GDM1 (cell line): ENCODE measurements at regions not wholly inside any gene's neighbourhood (a gene's known extent, or its start where the extent isn't known, plus 50 kb on each side); places are given as distances from the start of the nearest gene placed in this dataset.
"Not testable (repeated sequence)": the region's sequence is repeated elsewhere in the genome, so short reads cannot be mapped to it uniquely, and the experiment has no call there.

Experiments
- DNase-seq: peaks from one replicate; lab custom pipeline; 2025; lab: John Stamatoyannopoulos, UW

DNA sequence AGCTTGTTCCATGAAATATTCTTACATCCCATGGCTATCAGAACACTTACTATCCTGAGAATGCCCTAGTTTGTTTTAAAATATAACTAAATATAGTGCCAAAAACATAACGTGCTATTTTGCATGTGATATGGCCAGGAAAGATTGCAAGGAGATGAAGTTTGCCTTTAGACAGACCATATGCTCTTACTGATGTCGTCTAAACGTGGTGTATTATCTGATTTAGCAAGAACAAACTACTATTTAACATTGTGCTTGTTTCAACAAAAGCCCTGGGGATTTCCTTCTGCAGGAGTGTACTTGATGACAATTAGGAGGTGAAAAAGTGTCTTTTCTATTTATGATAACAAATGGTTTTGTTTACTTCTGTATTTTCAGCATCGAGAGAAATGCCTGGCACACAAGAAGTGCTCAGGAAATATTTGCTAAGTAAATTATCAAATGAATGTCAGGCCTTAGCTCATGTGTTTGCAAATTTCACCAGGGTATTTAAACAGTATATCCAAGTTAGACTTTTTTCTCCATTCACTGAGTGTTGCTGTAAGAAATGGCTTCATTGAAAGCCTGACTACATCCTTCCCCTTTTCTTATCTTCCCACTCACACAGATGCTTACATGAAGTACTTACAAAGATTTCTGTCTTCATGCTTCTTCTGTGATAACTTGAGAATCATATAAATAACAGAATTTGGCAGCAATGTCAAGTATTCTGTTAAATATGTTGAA lies 1033.6 kb downstream of the CDH8 start:
- DNase-seq = no peak

- no peak for DNase-seq
These were observed 1044.4 kb downstream of the CDH8 start for GRCh38 chr16:60991886-60992285.

GRCh38 chr16:60989592-60989991 lies 1046.6 kb downstream of the CDH8 start:
- no peak for DNase-seq

DNA sequence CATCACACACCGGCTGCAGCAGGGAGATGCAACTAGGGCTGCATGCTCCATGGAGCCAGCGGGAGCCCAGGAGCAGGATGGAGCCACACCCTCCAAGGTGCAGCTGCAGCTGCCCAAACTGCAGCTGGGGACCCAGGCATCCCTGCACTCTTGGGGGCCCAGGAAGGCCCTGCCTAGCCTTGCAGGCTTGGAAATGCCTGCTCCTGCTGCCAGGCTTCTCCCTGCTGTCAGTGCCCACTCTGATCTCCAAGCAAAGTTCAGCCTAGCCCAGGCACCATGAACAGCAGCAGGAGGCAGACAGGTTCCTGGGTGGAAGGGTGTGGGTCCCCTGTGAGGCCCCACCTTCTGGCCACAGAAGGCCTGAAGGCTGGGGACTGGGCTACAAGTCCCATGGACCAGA lies 1057.1 kb downstream of the CDH8 start:
- DNase-seq = no peak

- no peak for DNase-seq
These were observed 1086.4 kb downstream of the CDH8 start for GRCh38 chr16:60949800-60950199.

DNA sequence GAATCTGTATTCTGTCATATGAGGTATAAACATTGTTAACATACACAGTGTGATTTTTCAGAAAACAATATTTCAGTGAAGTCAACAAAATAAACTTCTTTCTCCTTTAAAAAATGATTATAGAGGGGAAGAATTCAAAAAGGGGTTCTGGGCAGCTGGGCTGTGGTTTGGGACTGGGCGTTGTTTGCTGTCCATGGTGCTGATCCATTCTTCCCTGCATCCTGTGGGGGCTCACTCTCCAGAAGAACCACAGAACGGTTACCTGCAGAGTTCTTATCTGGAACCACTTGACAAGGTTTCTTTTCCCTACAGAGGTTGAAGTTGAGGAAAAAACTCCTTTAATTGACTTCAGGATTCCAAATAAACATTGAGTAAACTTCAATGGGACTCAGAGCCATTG lies 1091.0 kb downstream of the CDH8 start:
- DNase-seq = no peak

GRCh38 chr16:60936189-60936588 lies 1100.0 kb downstream of the CDH8 start:
- DNase-seq = not testable (repeated sequence)

DNA sequence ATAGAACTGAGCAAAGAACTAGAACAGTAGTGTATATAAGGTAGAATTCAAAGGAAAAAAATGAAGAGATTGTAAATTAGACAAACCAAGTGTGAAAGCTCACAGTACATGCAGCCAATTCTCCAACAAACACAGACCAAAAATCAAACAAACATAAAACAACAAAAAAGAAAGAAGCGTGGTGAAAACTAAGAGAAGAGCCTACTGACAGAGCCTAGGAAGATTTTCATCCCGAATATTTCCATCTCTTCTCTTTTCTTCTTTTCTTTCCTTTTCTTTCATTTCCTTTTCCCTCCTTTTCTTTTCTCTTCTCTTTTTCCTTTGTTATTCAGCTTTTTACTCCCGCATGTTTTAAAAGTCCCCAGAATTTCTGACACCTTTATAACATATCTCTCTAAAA lies 1103.6 kb downstream of the CDH8 start:
- no peak for DNase-seq

- DNase-seq = no peak
These were observed 1105.9 kb downstream of the CDH8 start for GRCh38 chr16:60930291-60930690.

GRCh38 chr16:60922920-60923319 lies 1113.3 kb downstream of the CDH8 start:
- DNase-seq = no peak

- DNase-seq = no peak
These were observed 1121.9 kb downstream of the CDH8 start for GRCh38 chr16:60914334-60914733.

DNA sequence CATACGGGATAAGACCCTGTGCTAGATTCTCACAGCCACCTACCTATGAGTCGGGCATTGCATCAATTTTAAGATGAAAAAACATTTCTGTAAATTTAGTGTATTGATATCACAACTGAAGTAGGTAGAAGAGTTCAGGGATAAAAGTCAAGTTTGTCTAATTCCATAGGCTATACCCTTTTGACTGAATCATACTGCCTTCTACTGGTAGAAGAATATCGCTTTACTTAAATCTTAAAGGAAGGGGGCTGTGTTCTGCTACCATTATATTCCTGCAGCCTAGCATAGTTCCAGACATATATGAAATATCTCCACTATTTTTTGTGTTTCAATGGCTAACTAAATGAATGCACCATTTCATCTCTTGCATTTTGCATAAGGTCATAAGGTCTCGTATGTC lies 1128.6 kb downstream of the CDH8 start:
- DNase-seq = no peak

DNA sequence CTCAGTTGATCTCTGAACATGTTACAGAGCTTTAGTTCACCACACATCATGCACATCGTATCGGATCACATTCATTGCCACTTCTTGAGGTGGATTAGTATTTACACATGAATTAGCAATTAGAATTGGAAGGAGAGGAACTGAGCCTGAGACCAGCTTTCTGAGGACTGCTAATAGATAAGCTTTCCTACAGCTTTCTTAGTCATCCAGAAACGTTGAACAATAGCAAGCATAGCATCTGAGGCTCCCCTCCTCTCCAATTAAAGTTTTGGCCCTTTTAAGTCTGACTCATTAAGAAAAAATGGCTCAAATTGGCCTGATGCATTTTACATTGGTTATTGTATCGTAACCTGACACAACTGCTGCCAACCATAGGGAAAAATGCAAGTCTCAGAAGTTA lies 1130.4 kb downstream of the CDH8 start:
- DNase-seq = no peak

DNA sequence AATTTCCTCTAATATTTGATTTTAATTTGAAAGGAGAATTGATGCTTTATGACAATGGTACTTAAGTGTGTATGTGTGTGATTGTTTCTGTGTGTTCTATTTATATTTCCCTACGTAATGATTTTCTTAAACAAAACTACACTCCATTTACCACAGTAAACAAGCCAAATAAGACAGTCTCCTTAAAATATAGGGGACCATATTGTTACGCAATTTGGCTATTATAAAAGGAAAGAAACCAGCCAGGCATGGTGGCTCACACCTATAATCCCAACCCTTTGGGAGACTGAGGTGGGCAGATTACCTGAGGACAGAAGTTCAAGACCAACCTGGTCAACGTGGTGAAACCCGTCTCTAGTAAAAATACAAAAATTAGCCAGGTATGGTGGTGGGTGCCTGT lies 1134.1 kb downstream of the CDH8 start:
- DNase-seq = no peak

GRCh38 chr16:60882816-60883215 lies 1153.4 kb downstream of the CDH8 start:
- no peak for DNase-seq

- DNase-seq = no peak
These were observed 1183.6 kb downstream of the CDH8 start for GRCh38 chr16:60852635-60853034.

- DNase-seq = no peak
These were observed 1214.6 kb downstream of the CDH8 start for GRCh38 chr16:60821661-60822060.

GRCh38 chr16:60820361-60820760 lies 1215.9 kb downstream of the CDH8 start:
- DNase-seq = no peak

DNA sequence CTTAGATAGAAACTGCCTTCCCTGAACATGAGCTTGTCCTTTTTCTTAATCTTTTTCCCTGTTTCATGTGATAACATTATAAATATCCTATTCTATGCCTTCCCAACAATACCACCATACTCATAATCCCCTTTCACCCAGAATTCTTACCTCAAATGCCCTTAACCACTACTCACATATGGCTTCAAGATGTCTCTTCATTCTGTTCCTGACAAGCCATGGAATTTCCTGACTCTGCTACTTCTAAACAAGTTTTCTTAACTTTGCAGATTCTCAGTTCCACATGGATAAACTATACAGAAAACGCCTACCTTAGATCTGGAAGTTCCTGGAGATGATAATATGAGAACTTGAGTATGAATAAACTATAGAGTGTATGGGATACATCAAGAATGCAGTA lies 1217.8 kb downstream of the CDH8 start:
- DNase-seq = no peak

DNA sequence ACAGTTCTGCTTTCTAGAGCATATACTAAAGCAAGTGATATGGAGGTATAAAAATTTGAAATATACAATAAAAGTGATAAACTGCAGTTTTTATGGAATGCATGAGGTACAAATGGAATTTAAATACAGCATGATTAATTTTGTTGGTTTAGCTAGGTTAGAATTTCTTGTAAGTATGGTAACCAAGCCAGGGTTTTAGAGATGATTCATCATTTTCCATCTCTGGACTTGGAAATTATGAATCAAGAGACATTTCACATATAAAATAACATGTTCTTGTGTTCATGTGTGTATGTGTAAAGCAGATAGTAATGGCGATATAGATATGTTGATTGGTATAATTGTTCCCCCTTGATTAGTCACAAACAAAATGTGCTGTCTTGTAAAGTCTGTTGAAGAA lies 1219.8 kb downstream of the CDH8 start:
- DNase-seq = no peak

DNA sequence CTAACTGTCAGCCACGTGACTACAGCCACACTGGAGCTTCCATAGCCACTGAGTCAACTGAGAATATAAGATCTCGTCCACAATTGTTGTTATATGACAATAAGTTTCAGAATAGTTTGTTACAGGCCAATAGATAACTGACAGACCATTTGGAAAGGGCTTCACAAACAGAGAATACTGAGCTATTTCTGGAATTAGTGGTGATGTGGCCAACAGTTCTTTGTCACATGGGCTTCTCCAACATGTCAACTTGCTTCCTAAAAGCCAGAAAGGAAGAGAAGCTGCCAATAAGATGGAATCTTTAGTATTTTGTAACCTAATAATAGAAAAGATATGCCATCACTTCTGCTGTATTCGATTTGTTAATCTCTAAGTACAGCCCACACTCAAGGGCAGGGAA lies 1220.4 kb downstream of the CDH8 start:
- no peak for DNase-seq

DNA sequence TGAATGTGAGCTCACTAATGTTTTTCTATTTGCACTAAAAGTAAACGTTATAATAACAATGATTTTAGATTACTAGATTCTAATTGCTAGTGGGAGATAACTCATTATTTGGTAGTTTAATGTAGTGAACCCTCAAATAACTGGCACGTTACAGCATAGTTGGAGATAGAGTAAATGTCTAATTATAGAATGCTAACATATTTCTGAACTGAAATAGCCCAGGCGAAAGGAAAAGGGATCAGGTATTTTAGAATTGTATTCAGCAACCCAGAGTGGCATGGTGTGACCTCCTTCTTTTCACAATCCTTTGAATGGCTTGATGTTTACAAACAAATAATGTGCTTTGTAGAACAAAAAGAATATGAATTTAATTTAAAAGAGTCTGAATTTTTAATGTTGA lies 1221.2 kb downstream of the CDH8 start:
- DNase-seq = no peak

GRCh38 chr16:60811657-60812056 lies 1224.6 kb downstream of the CDH8 start:
- no peak for DNase-seq

DNA sequence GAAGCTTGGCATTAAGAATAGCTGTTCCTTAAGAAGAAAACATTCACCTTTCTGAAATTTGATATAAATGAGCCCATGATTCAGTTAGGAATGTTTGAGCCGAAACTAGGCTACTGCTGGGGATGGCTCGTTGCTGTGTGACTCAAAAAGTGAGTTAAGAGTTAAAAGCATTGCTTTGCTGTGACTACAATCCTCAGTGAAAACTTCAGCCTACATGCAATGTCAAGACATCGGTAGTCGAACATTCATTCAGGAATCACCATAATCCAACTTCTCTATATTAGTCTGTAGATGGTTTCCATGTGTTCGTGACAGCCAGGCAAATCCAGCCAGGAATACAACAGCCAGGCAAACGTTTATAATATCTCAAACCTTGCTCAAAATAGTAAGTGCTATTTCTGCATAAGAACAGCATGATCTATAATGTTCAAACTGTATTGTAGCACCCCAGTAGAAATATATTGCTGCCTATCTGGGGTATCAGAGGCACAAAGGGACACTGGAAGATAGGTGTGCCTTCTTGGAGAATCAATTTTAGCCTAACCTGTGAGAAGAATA lies 1225.1 kb downstream of the CDH8 start:
- no peak for DNase-seq
